ENCODE measurements at regions not wholly inside any gene's neighbourhood (a gene's known extent, or its start where the extent isn't known, plus 50 kb on each side); places are given as distances from the start of the nearest gene placed in this dataset.

- no peak overlapping the region for H3K4me3 ChIP-seq (ENCODE audit: low read depth, low read length)
- TF ChIP-seq, protein P1, sequence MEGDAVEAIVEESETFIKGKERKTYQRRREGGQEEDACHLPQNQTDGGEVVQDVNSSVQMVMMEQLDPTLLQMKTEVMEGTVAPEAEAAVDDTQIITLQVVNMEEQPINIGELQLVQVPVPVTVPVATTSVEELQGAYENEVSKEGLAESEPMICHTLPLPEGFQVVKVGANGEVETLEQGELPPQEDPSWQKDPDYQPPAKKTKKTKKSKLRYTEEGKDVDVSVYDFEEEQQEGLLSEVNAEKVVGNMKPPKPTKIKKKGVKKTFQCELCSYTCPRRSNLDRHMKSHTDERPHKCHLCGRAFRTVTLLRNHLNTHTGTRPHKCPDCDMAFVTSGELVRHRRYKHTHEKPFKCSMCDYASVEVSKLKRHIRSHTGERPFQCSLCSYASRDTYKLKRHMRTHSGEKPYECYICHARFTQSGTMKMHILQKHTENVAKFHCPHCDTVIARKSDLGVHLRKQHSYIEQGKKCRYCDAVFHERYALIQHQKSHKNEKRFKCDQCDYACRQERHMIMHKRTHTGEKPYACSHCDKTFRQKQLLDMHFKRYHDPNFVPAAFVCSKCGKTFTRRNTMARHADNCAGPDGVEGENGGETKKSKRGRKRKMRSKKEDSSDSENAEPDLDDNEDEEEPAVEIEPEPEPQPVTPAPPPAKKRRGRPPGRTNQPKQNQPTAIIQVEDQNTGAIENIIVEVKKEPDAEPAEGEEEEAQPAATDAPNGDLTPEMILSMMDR (IDR thresholded peaks at IDR 0.05; ENCODE audit: borderline replicate concordance, insufficient read depth, low read depth, low read length): no peak
Measured at GRCh38 chr3:159560214-159560979, 428.2 kb upstream of the IL12A start.

DNA sequence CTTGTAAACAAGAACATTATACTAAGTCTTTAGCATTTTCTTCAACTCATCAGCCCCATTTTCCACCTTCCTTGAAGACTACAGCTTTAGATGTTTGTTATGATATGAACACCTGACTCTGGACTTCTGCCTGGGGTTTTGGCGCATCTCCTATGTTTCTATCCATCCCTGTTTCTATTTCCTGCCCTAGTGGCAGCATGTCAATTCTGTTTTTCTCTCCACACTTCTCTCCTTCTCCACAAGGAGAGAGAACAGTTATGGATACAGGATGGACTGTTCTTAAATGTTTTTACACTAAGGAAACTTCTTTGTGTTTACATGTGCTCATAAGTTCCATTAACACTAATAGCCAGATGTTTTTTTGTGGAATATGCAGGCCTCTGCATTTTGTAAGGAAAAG is 423.3 kb upstream of the IL12A start:
- TF ChIP-seq, protein P1 (IDR thresholded peaks at IDR 0.05; ENCODE audit: borderline replicate concordance, insufficient read depth, low read depth, low read length): no peak
- no peak overlapping the region for H3K4me3 ChIP-seq (ENCODE audit: low read depth, low read length)

GRCh38 chr3:159583662-159584061 is 405.0 kb upstream of the IL12A start:
- no peak overlapping the region for H3K4me3 ChIP-seq (ENCODE audit: low read depth, low read length)
- TF ChIP-seq, protein P1 (IDR thresholded peaks at IDR 0.05; ENCODE audit: borderline replicate concordance, insufficient read depth, low read depth, low read length): no peak

DNA sequence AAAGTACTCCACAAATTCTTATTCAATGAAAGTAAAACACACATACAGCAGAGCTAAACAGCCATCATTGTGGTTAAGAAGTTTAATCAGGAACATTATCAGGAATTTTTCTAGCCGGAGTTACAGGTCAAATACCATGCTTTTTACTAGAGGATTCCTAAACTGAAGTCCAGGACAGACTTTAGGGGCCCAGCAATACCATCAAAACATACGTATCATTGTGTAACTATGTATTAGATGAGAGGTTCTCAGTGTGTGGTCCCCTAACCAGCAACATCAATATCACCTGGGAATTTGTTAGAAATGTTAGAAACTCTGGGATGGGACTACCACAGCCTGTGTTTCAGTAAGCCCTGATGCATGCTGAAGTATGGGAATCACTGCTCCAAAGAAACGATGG is 404.2 kb upstream of the IL12A start:
- no peak overlapping the region for H3K4me3 ChIP-seq (ENCODE audit: low read depth, low read length)
- TF ChIP-seq, protein P1 (IDR thresholded peaks at IDR 0.05; ENCODE audit: borderline replicate concordance, insufficient read depth, low read depth, low read length): no peak

- H3K4me3 ChIP-seq (ENCODE audit: low read depth, low read length): no peak overlapping the region
- TF ChIP-seq, protein P1 (IDR thresholded peaks at IDR 0.05; ENCODE audit: borderline replicate concordance, insufficient read depth, low read depth, low read length): 0 out of 2 replicates have a peak, but pooled peaks have one; percentile 17
Measured at GRCh38 chr3:159586571-159587202, 401.9 kb upstream of the IL12A start.

DNA sequence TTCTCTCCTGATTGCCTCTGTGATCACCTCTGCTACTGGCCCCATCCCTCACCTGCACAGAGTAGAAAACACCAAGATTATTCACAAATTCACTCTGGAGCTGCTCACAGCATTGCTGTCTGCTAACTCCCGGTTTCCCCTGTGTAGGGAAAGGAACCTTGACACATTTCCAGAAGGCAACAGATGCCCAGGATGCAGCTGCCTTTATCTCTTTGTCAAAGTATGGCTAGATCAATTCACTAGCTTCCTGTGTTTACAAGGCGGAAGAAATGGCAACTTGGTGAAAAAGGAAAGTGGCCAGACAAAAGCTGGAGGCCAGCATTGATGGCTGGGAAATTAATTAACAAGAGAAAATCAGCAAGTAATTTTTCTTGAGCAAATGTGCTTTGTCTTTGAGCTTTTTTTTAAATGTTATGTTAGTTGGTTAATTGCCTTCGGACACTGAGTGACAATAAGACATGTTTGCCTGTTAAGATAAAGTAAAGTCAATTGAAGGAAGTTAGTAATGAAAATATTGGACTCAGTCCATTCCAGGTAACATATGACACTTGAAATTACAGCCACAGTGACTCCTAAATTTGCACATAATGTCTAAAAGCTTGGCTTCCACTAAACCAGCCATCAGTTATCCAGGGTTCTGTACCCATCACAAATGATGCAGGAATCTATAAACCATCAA is 394.6 kb upstream of the IL12A start:
- TF ChIP-seq, protein P1 (IDR thresholded peaks at IDR 0.05; ENCODE audit: borderline replicate concordance, insufficient read depth, low read depth, low read length): no peak

More for the DNA sequence above, 394.6 kb upstream of the IL12A start:
- no peak overlapping the region for H3K4me3 ChIP-seq (ENCODE audit: low read depth, low read length)
